ENCODE measurements at regions not wholly inside any gene's neighbourhood (a gene's known extent, or its start where the extent isn't known, plus 50 kb on each side); places are given as distances from the start of the nearest gene placed in this dataset.
"Not testable (repeated sequence)": the region's sequence is repeated elsewhere in the genome, so short reads cannot be mapped to it uniquely, and the experiment has no call there.

DNA sequence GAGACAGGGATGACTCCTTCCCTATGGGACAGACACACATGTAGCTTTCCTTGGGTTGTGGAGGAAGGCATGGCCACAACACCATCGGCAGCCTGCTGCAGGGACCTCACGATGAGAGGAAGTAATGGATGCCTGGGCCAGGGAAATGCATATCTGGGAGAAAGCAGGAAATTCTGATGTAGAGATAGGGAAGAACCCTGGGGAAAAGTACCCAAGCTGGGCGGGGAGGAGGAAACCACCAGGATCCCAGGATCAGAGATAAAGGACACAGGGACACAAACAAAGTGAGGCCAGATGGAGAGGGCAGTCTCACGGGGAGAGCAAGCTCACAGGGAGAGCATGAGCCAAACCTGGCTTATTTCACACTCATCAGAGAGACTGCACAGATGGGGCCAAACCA lies 294.7 kb upstream of the TEKT4 start:
- DNase-seq (ENCODE audit: low read depth); H3K4me3 ChIP-seq (ENCODE audit: low read depth, low read length): not testable (repeated sequence)

DNA sequence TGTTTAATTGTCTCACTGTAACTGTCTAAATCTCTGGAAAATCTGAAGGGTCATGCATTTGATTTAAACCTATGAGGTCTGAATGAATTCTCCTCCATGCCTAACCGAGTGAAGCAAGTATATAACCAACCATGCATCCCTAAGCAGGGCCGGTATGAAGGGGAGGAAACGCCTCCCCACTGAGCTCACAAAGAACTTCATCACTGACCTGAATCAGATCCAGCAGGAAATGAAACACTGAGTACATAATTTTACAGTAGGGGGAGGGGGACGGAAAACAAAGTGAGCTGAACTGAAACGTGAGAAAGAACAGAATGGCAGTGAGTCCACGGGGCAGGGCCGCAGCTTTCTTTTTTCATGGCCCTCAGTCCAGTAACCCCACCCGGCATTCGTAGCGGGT lies 294.1 kb upstream of the TEKT4 start:
- not testable (repeated sequence) for H3K4me3 ChIP-seq (ENCODE audit: low read depth, low read length); DNase-seq (ENCODE audit: low read depth)

DNA sequence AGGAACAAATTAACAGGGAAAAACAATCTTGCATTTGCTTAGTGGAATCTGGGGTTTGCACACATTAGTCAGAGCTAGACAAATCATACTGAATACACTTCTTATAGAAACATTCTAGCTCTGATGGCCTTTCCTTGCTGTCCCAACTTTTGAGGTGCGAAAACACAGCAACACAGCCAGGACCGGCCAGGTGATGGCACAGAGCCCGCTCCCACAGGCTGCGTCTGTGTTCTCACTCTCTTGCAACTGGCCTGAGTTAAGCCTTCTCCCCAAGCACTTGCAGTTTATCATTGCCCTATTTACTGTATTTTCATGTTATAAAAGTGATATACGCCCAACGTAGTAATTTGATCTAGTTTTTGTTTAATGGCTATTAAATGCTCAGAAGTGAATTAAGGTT lies 292.0 kb upstream of the TEKT4 start:
- not testable (repeated sequence) for DNase-seq (ENCODE audit: low read depth); H3K4me3 ChIP-seq (ENCODE audit: low read depth, low read length)

DNA sequence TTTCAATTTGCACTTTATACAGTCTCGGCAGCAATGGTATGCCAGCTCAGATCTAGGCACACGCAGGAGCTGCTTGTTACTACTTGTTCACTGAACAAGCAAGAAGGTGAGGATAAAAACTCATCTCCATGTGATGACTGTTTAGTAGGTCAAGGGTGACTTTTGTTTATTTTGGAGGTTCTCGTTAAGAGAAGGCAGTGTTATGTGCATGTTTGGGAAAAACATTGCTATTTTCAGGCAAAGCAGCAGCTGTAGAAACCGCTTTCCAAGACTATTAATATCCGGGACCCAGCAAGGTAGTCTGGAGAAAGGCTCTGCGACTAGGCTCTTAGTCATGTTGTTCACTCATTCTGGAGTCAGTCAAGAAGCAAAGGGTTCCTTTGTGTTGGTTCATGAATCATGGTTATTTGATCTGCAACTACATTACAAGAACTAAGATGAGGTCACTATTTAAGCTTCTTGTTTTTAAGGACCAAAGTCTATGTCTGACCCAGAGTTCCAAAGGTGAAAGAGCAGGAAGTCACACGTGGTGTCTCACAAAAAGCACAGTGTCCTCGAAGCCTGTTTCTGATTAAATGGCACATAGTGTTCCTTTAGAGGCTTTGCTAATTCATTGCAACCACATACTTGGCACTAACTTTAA lies 288.0 kb upstream of the TEKT4 start:
- DNase-seq (ENCODE audit: low read depth); H3K4me3 ChIP-seq (ENCODE audit: low read depth, low read length): not testable (repeated sequence)

DNA sequence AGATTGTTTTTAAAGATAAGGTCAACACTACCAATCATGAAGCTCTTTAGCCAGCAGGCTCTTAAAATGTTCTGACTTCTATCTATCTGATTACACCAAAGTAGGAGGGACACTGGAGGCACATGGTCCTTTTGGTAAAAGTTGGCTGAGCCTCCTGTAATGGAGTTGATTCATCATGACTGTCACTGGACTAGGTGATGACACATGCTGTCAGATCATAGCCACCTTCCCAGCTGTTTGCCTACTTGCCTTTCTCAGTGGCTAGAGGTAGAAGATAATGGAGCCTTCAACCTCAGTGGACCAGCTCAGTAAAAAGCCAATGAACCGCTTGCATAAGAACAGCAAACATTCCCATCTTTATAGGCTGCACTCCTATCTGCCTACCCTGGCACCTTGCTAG lies 286.7 kb upstream of the TEKT4 start:
- DNase-seq (ENCODE audit: low read depth): not testable (repeated sequence)

DNA sequence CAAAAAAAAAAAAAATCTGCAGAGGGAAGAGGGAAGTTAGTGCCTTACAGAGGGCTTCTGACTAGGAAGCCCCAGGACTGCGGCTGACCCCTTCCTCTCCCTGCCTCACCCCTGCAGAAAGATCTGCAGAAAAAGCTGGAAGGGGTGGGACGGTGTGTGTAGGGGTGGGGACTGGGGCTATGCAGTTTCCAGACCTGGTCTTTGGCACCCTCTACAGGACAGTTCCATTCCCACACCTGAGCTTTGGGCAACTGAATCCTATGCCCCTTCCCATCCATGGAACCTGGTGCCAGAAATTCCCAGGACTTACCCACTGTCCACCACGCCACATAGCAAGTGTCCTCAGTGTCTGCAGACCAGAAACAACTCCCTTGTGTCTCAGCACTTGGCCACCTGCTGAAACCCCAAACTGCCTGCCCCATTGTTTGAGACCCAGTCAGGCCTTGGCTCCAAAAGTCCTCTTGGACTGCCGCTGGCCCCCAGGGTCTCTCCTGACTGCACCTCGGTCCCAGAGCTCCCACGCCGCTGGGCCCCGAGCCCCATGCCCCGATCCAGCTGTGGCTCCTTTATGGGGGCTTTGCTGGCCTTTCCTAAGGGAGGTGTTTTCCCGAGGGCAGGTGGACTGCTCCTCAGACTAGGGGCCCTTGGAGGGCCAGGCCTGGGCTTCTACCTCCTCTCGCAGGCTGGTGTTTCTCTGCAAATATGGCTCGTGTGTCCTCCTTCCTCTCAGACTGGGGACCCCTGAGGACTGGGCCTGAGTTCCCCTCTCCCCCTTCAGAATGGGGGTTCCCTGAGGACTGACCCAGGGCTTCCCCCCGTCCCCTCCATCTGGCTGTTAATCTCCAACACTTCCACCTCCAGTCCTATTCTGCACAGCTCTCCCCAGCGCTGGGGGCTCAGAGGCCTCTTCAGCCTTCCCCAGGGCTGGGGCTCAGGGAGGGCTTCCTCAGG lies 284.9 kb upstream of the TEKT4 start:
- H3K4me3 ChIP-seq (ENCODE audit: low read depth, low read length); DNase-seq (ENCODE audit: low read depth): not testable (repeated sequence)

More for the DNA sequence above, 286.7 kb upstream of the TEKT4 start:
- not testable (repeated sequence) for H3K4me3 ChIP-seq (ENCODE audit: low read depth, low read length)

DNA sequence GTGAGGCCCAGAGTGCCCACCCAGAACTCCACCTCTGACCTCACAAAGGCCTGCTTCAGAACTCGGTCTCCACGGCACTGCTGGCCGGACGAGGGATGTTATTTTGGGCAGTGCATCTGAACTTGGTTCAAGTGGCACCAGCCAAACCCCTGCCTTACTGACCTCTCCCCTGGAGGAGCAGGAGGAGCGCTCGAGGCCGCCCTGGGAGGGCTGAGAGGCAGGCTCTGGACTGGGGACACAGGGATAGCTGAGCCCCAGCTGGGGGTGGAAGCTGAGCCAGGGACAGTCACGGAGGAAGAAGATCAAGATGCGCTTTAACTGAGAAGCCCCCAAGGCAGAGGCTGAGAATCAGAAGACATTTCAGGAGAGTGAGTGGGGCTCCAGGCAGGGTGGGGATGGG lies 284.2 kb upstream of the TEKT4 start:
- DNase-seq (ENCODE audit: low read depth); H3K4me3 ChIP-seq (ENCODE audit: low read depth, low read length): not testable (repeated sequence)

DNA sequence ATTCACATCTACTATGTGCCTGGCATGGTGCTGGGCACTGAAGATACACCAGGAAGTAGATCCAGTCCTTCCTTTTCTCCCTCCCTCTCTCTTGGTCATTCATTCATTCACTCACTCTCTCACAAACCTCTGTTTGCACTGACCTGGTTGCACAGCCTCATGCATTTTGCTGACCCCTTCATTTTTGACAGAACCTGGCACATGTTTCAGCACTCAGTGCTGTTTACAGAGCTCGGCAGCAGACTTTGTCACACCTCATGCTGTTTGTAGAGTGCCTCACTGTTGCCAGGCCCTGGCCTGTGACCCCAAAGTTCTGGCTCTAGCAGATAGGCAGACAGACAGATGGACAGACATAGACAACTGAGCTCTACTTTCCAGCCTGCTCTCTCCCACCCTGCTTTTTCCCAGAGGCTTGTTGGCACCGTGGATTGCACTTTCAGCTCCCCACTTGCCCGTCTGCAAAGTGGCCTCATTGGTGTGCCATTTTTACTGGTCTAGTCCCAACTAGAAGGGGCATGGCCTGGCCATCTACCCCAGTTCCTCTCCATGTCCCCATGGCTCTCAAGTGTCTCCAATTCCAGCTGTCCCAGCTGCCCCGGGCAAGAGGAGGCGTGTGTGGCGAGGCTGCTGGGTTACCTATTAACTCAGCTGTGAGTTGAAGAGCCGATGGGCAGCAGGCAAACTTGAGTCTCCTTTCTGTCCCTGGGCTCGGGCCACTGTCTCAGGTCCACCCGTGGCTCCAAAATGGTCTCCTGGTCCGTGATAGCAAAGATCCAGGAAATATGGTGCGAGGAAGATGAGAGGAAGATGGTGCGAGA lies 277.0 kb upstream of the TEKT4 start:
- DNase-seq (ENCODE audit: low read depth); H3K4me3 ChIP-seq (ENCODE audit: low read depth, low read length): not testable (repeated sequence)

DNA sequence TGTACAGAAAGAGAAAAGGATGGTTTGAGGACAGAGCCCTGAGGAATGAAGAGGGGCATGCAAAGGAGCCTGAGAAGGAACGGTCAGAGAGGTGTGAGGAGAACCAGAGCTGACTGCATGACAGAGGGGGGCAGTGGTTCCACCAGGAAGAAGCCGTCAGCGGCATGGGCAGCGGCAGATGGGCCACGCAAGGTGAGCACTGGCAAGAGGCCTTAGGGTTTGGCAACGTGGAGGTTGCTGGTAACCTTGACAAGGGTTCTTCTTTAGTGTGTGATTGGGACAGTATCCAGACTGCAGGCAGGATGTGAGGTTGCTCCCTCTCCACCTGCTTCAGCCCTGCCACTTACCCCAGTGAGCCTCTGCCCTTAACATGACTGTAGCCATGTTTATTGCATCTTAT lies 275.3 kb upstream of the TEKT4 start:
- H3K4me3 ChIP-seq (ENCODE audit: low read depth, low read length); DNase-seq (ENCODE audit: low read depth): not testable (repeated sequence)

DNA sequence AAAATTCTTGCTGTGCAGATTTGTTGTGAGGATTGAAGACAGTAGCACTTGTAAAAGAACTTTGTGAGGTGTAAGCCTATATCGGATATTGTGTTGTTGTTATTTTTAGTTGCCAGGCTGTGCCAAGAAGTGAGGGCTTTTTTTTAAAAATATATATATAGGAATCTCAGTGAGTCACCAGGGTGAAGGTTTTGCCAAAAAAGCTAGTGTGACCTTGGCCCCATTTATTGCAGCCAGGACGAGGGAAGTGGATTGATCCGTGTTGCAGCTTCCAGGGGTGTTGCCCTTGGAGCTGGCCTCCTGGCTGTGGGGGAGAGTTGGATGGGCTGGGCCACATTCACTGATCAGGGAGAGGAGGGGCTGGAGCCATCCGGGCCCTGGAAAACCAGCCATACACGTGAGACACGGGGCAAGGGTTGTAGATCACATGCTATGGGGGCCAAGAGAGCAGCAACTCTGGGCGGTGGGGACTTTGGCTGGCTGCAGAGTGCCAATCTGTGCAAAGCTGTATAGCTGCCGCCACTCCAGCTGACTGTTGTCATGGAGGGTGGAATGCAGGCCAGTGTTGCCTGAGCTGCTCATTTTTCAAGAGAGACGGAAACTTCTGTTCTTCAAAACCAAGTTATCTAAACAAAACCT lies 273.0 kb upstream of the TEKT4 start:
- not testable (repeated sequence) for H3K4me3 ChIP-seq (ENCODE audit: low read depth, low read length); DNase-seq (ENCODE audit: low read depth)

DNA sequence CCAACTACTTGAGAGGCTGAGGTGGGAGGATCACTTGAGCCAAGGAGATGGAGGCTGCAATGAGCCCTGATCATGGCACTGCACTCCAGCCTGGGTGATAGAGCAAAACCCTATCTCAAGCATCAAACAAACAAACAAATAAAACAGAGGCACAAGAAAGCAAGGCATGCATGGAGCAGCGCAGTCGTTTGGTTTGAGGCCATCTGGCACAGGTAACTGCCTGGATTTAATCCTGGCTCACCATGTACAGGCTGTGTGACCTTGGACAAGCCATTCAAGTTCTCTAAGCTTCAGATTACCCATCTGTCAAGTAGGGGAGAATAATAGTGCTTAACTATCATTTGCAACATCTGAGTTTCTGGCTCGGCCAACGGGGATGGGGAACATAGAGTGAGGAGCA lies 270.3 kb upstream of the TEKT4 start:
- not testable (repeated sequence) for DNase-seq (ENCODE audit: low read depth); H3K4me3 ChIP-seq (ENCODE audit: low read depth, low read length)

DNA sequence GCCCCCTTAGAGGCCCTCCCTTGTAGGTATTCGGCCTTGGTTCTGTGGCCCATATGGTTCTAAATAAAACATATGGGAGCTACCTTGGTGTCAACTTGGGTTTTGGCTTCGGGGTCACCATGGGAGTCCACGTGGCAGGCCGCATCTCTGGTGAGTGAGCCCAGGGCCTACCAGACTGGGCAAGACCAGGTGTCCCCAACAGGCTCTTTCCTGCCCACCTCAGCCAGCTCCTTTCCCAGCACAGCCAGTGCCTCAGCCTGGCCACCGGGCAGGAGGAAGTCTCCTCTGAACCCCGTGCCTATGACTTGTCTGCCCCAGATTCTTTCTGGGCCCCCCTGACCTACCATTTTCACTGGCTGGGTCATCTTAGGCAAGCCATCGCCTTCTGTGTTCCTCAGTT lies 268.8 kb upstream of the TEKT4 start:
- DNase-seq (ENCODE audit: low read depth): no peak
- H3K4me3 ChIP-seq (ENCODE audit: low read depth, low read length): no peak overlapping the region
- TF ChIP-seq, protein P1, sequence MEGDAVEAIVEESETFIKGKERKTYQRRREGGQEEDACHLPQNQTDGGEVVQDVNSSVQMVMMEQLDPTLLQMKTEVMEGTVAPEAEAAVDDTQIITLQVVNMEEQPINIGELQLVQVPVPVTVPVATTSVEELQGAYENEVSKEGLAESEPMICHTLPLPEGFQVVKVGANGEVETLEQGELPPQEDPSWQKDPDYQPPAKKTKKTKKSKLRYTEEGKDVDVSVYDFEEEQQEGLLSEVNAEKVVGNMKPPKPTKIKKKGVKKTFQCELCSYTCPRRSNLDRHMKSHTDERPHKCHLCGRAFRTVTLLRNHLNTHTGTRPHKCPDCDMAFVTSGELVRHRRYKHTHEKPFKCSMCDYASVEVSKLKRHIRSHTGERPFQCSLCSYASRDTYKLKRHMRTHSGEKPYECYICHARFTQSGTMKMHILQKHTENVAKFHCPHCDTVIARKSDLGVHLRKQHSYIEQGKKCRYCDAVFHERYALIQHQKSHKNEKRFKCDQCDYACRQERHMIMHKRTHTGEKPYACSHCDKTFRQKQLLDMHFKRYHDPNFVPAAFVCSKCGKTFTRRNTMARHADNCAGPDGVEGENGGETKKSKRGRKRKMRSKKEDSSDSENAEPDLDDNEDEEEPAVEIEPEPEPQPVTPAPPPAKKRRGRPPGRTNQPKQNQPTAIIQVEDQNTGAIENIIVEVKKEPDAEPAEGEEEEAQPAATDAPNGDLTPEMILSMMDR (IDR thresholded peaks at IDR 0.05; ENCODE audit: insufficient read depth, low read depth, low read length): no peak
